Heart left ventricle (tissue), 16 donors: ENCODE measurements at regions not wholly inside any gene's neighbourhood (a gene's known extent, or its start where the extent isn't known, plus 50 kb on each side); places are given as distances from the start of the nearest gene placed in this dataset.
A peak's percentile ranks its signal among the peaks of the same experiment; 100 is the strongest.

ENCODE experiments used
- ATAC-seq, 4 donors: fragments of 200-7000 bp; cut with Tn5 transposase; one replicate each; pipeline ENCODE4 v1.9.1; 2020 to 2022; ENCODE audit warnings: moderate library complexity in 4 of 4, mild to moderate bottlenecking in 3 of 4, moderate number of reproducible peaks in 1 of 4
- DNase-seq, 5 donors: peaks; one replicate each; pipeline ENCODE4 v3.0.0-alpha.2; 2020
- H3K27ac ChIP-seq, 12 donors: fragments of 200-600 bp; sonication (generic) in 4 of 12; one replicate each; pipeline versions ENCODE4 v1.5.0 to v1.8.0; 2016 to 2022; ENCODE audit warnings: mild to moderate bottlenecking in 2 of 12
- H3K27me3 ChIP-seq, 9 donors: fragments of 200-600 bp; sonication (generic) in 2 of 9; one replicate each; pipeline versions ENCODE4 v1.5.1 to v1.8.0; 2016 to 2022; ENCODE audit warnings: mild to moderate bottlenecking in 3 of 9
- H3K36me3 ChIP-seq, 9 donors: fragments of 200-600 bp; sonication (generic) in 2 of 9; one replicate each; pipeline versions ENCODE4 v1.5.0 to v1.8.0; 2018 to 2022; ENCODE audit warnings: mild to moderate bottlenecking in 2 of 9
- H3K4me1 ChIP-seq, 12 donors: fragments of 200-600 bp; sonication (generic) in 4 of 12; one replicate each; pipeline versions ENCODE4 v1.5.0 to v1.8.0; 2016 to 2022; ENCODE audit warnings: mild to moderate bottlenecking in 3 of 12
- H3K4me3 ChIP-seq, 12 donors: fragments of 200-600 bp; sonication (generic) in 4 of 12; one replicate each; pipeline versions ENCODE4 v1.5.0 to v1.8.0; 2017 to 2022; ENCODE audit warnings: mild to moderate bottlenecking in 9 of 12, moderate library complexity in 4 of 12
- H3K9me3 ChIP-seq, 12 donors: fragments of 200-600 bp; sonication (generic) in 4 of 12; one replicate each; pipeline versions ENCODE4 v1.5.0 to v1.8.0; 2016 to 2022; ENCODE audit warnings: mild to moderate bottlenecking in 1 of 12
- CTCF ChIP-seq, 12 donors: fragments of 200-600 bp; sonication (generic) in 4 of 12; IDR thresholded peaks; one replicate each; pipeline versions ENCODE4 v1.5.0 to v1.8.0; 2018 to 2022; ENCODE audit warnings: antibody characterized with exemption in 12 of 12, mild to moderate bottlenecking in 5 of 12
- POLR2A ChIP-seq, 2 donors: fragments of 450-650 bp; IDR thresholded peaks; one replicate each; pipeline ENCODE4 v1.6.1; 2017; ENCODE audit warnings: antibody characterized with exemption in 2 of 2, mild to moderate bottlenecking in 2 of 2, moderate library complexity in 2 of 2
- WGBS, 4 donors: extraction: QIAGEN DNeasy Blood & Tissue Kit in 2 of 4; methylation state at CpG; one replicate each; pipeline versions ENCODE4 v1.1.5 to v1.1.7; 2013 to 2018; 5-methylcytosine and 5-hydroxymethylcytosine counted together
- intact Hi-C, 10 donors: fragments of 100-400 bp; cut with DNase I; formaldehyde crosslinking; loops; one replicate each; pipeline versions ENCODE4 v1.11.1 to v1.14.2; 2022
- donor health status: ischemic (EF 13 %, LVEDD 7.1; RV severe dilation, severe dysfunction).
- donor health status: healthy with polysubstance abuse.
- donor health status: DM: no; HTN: yes; CAD: no.
- donor health status: DM: no; HTN: no; CAD: no.
- donor health status: ischemic (EF 25% LVEDD 6.9; RV normal size, moderate dysfunction).
- donor health status: ischemic (EF 25% LVEDD 5.7; RV mildly dilated, moderate dysfunction).
- donor health status: healthy.
- donor health status: DM: yes; HTN: yes; CAD: no.
- donor health status: ischemic (EF 35%, LVEDD 5.7; RV mildly dilated, moderate dysfunction).
- donor health status: nonischemic (EF 11% LVEDD 7.7; RV severe dilation, severe dysfunction).
- donor health status: DM: yes; HTN: yes; CAD: no.
- donor health status: PGD.
- donor health status: ischemic (EF 29% LVEDD 5.4; RV normal size, mild dysfunction).
- donor health status: nonischemic (EF 23%, LVEDD 6.1; RV moderate dilation, normal function).

- no peaks in the 10 kb centered on the region for H3K4me1 ChIP-seq
- peak in 1 of 5 donors; percentile 45 for DNase-seq
- intact Hi-C loops, result no loop called here
- H3K36me3 ChIP-seq, result no peaks in the 10 kb centered on the region
- WGBS, 4 donors, result 52 to 60% (median 55%) methylated on average over 13 of the region's 13 CpGs
- no peak overlapping the region for H3K4me3 ChIP-seq
- TF ChIP-seq CTCF (IDR thresholded peaks at IDR 0.05) (no peak), POLR2A (IDR thresholded peaks at IDR 0.05) (no peak)
- no peak overlapping the region for H3K27ac ChIP-seq
- no peaks in the 10 kb centered on the region for H3K27me3 ChIP-seq
- peak in 1 of 4 donors; percentile 94 for ATAC-seq
- H3K9me3 ChIP-seq, result peaks cover 0 to 9% (median 0%) of the 10 kb centered on the region in 12 donors
Measured at GRCh38 chr6:9515633-9516606, 899.0 kb downstream of the TFAP2A start.

GRCh38 chr6:9514146-9514545 lies 900.7 kb downstream of the TFAP2A start:
- Histone ChIP-seq H3K9me3 (peaks cover 0 to 9% (median 0%) of the 10 kb centered on the region in 12 donors), H3K27ac (no peak overlapping the region), H3K27me3 (no peaks in the 10 kb centered on the region), H3K4me3 (no peak overlapping the region), H3K36me3 (no peaks in the 10 kb centered on the region), H3K4me1 (no peaks in the 10 kb centered on the region)
- no peak for DNase-seq
- TF ChIP-seq CTCF (IDR thresholded peaks at IDR 0.05) (no peak), POLR2A (IDR thresholded peaks at IDR 0.05) (no peak)
- ATAC-seq, result no peak
- WGBS, 4 donors, result 87 to 93% (median 90%) methylated on average over 1 of the region's 1 CpG
- intact Hi-C loops, result no loop called here

GRCh38 chr6:9511157-9511556 lies 903.7 kb downstream of the TFAP2A start:
- Histone ChIP-seq H3K9me3 (peaks cover 0 to 16% (median 0%) of the 10 kb centered on the region in 12 donors), H3K4me3 (no peak overlapping the region), H3K27me3 (no peaks in the 10 kb centered on the region), H3K4me1 (no peaks in the 10 kb centered on the region), H3K27ac (no peak overlapping the region), H3K36me3 (no peaks in the 10 kb centered on the region)
- DNase-seq (no peak), ATAC-seq (no peak)
- WGBS, 4 donors, result 60 to 82% (median 76%) methylated on average over 1 of the region's 1 CpG
- TF ChIP-seq CTCF (IDR thresholded peaks at IDR 0.05), result no peak
- TF ChIP-seq POLR2A (IDR thresholded peaks at IDR 0.05), result no peak
- intact Hi-C loops, result no loop called here

- ATAC-seq (no peak), DNase-seq (no peak)
- Histone ChIP-seq H3K27ac (no peak overlapping the region), H3K9me3 (peaks cover 0 to 15% (median 0%) of the 10 kb centered on the region in 12 donors), H3K4me3 (no peak overlapping the region), H3K36me3 (no peaks in the 10 kb centered on the region), H3K4me1 (no peaks in the 10 kb centered on the region), H3K27me3 (no peaks in the 10 kb centered on the region)
- intact Hi-C loops, result no loop called here
- TF ChIP-seq POLR2A (IDR thresholded peaks at IDR 0.05) (no peak), CTCF (IDR thresholded peaks at IDR 0.05) (no peak)
- 80 to 87% (median 84%) methylated on average over 6 of the region's 6 CpGs for WGBS, 4 donors
Measured at GRCh38 chr6:9507136-9507895, 907.6 kb downstream of the TFAP2A start.
